NCI-H1436 (cell line): ENCODE measurements at regions not wholly inside any gene's neighbourhood (a gene's known extent, or its start where the extent isn't known, plus 50 kb on each side); places are given as distances from the start of the nearest gene placed in this dataset.
"Not testable (repeated sequence)": the region's sequence is repeated elsewhere in the genome, so short reads cannot be mapped to it uniquely, and the experiment has no call there.

Source experiments
- DNase-seq: peaks from one replicate; lab custom pipeline; 2025; lab: John Stamatoyannopoulos, UW

GRCh38 chr3:99586701-99587100 is 51.7 kb upstream of the COL8A1 start:
- no peak for DNase-seq

- DNase-seq: no peak
Measured at GRCh38 chr3:99579965-99580364, 58.4 kb upstream of the COL8A1 start.

GRCh38 chr3:99579246-99579645 is 59.1 kb upstream of the COL8A1 start:
- DNase-seq: no peak

GRCh38 chr3:99578339-99578970 is 59.9 kb upstream of the COL8A1 start:
- no peak for DNase-seq

- DNase-seq: no peak
Measured at GRCh38 chr3:99576904-99577559, 61.4 kb upstream of the COL8A1 start.

GRCh38 chr3:99575683-99576082 is 62.7 kb upstream of the COL8A1 start:
- no peak for DNase-seq

- no peak for DNase-seq
Measured at GRCh38 chr3:99570061-99570460, 68.3 kb upstream of the COL8A1 start.

GRCh38 chr3:99568663-99569335 is 69.6 kb upstream of the COL8A1 start:
- DNase-seq: no peak

GRCh38 chr3:99565331-99565730 is 73.1 kb upstream of the COL8A1 start:
- no peak for DNase-seq

GRCh38 chr3:99562990-99563607 is 75.3 kb upstream of the COL8A1 start:
- no peak for DNase-seq

- DNase-seq: no peak
Measured at GRCh38 chr3:99562138-99562537, 76.3 kb upstream of the COL8A1 start.

GRCh38 chr3:99561056-99561455 is 77.3 kb upstream of the COL8A1 start:
- no peak for DNase-seq

- DNase-seq: no peak
Measured at GRCh38 chr3:99559196-99559595, 79.2 kb upstream of the COL8A1 start.

- not testable (repeated sequence) for DNase-seq
Measured at GRCh38 chr3:99555885-99556284, 82.5 kb upstream of the COL8A1 start.

- DNase-seq: no peak
Measured at GRCh38 chr3:99551520-99551919, 86.9 kb upstream of the COL8A1 start.

GRCh38 chr3:99549957-99550603 is 88.3 kb upstream of the COL8A1 start:
- DNase-seq: no peak

GRCh38 chr3:99549220-99549619 is 89.2 kb upstream of the COL8A1 start:
- no peak for DNase-seq

GRCh38 chr3:99548674-99549073 is 89.7 kb upstream of the COL8A1 start:
- DNase-seq: no peak

- no peak for DNase-seq
Measured at GRCh38 chr3:99545941-99546580, 92.3 kb upstream of the COL8A1 start.

- DNase-seq: no peak
Measured at GRCh38 chr3:99544786-99545281, 93.6 kb upstream of the COL8A1 start.

GRCh38 chr3:99543796-99544195 is 94.6 kb upstream of the COL8A1 start:
- DNase-seq: no peak
